ENCODE measurements at regions not wholly inside any gene's neighbourhood (a gene's known extent, or its start where the extent isn't known, plus 50 kb on each side); places are given as distances from the start of the nearest gene placed in this dataset.

GRCh38 chr6:80939480-80939879, 813.0 kb downstream of the TENT5A start:
- Histone ChIP-seq H3K79me2 (replicated peaks; ENCODE audit: insufficient read depth) (no peaks in the 10 kb centered on the region), H3K4me2 (no peak overlapping the region), H3K27me3 (ENCODE audit: insufficient read depth) (no peaks in the 10 kb centered on the region), H3K4me3 (no peak overlapping the region), H3K27ac (ENCODE audit: low read depth) (no peak overlapping the region), H3K36me3 (ENCODE audit: insufficient read depth) (no peaks in the 10 kb centered on the region), H3K9me2 (ENCODE audit: insufficient read depth) (peaks cover 6% of the 10 kb centered on the region; the same call in 1 of the 2 replicates), H2AFZ (no peak overlapping the region), H4K20me1 (replicated peaks; ENCODE audit: insufficient read depth) (no peaks in the 10 kb centered on the region), H3K4me1 (ENCODE audit: insufficient read depth) (no peaks in the 10 kb centered on the region), H3F3A (replicated peaks; ENCODE audit: low read depth) (no peaks in the 10 kb centered on the region)
- TF ChIP-seq, protein P1, sequence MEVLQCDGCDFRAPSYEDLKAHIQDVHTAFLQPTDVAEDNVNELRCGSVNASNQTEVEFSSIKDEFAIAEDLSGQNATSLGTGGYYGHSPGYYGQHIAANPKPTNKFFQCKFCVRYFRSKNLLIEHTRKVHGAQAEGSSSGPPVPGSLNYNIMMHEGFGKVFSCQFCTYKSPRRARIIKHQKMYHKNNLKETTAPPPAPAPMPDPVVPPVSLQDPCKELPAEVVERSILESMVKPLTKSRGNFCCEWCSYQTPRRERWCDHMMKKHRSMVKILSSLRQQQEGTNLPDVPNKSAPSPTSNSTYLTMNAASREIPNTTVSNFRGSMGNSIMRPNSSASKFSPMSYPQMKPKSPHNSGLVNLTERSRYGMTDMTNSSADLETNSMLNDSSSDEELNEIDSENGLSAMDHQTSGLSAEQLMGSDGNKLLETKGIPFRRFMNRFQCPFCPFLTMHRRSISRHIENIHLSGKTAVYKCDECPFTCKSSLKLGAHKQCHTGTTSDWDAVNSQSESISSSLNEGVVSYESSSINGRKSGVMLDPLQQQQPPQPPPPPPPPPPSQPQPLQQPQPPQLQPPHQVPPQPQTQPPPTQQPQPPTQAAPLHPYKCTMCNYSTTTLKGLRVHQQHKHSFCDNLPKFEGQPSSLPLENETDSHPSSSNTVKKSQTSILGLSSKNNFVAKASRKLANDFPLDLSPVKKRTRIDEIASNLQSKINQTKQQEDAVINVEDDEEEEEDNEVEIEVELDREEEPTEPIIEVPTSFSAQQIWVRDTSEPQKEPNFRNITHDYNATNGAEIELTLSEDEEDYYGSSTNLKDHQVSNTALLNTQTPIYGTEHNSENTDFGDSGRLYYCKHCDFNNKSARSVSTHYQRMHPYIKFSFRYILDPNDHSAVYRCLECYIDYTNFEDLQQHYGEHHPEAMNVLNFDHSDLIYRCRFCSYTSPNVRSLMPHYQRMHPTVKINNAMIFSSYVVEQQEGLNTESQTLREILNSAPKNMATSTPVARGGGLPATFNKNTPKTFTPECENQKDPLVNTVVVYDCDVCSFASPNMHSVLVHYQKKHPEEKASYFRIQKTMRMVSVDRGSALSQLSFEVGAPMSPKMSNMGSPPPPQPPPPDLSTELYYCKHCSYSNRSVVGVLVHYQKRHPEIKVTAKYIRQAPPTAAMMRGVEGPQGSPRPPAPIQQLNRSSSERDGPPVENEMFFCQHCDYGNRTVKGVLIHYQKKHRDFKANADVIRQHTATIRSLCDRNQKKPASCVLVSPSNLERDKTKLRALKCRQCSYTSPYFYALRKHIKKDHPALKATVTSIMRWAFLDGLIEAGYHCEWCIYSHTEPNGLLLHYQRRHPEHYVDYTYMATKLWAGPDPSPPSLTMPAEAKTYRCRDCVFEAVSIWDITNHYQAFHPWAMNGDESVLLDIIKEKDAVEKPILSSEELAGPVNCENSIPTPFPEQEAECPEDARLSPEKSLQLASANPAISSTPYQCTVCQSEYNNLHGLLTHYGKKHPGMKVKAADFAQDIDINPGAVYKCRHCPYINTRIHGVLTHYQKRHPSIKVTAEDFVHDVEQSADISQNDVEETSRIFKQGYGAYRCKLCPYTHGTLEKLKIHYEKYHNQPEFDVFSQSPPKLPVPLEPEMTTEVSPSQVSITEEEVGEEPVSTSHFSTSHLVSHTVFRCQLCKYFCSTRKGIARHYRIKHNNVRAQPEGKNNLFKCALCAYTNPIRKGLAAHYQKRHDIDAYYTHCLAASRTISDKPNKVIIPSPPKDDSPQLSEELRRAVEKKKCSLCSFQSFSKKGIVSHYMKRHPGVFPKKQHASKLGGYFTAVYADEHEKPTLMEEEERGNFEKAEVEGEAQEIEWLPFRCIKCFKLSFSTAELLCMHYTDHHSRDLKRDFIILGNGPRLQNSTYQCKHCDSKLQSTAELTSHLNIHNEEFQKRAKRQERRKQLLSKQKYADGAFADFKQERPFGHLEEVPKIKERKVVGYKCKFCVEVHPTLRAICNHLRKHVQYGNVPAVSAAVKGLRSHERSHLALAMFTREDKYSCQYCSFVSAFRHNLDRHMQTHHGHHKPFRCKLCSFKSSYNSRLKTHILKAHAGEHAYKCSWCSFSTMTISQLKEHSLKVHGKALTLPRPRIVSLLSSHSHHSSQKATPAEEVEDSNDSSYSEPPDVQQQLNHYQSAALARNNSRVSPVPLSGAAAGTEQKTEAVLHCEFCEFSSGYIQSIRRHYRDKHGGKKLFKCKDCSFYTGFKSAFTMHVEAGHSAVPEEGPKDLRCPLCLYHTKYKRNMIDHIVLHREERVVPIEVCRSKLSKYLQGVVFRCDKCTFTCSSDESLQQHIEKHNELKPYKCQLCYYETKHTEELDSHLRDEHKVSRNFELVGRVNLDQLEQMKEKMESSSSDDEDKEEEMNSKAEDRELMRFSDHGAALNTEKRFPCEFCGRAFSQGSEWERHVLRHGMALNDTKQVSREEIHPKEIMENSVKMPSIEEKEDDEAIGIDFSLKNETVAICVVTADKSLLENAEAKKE (CRISPR knock-in tag; IDR thresholded peaks at IDR 0.05), result no peak
- TF ChIP-seq ZNF331 (CRISPR knock-in tag; IDR thresholded peaks at IDR 0.05; ENCODE audit: low read depth), result no peak
- TF ChIP-seq EZH2phosphoT487 (IDR thresholded peaks at IDR 0.05; ENCODE audit: unreplicated experiment), result no peak
- no peak for TF ChIP-seq NANOG (IDR thresholded peaks at IDR 0.05; ENCODE audit: borderline replicate concordance)
- no peak for TF ChIP-seq STAT1 (IDR thresholded peaks at IDR 0.05; ENCODE audit: unreplicated experiment)
- TF ChIP-seq JUNB (IDR thresholded peaks at IDR 0.05; ENCODE audit: unreplicated experiment), result no peak
- no peak for TF ChIP-seq ZNF114 (CRISPR knock-in tag; IDR thresholded peaks at IDR 0.05)
- TF ChIP-seq POLR2AphosphoS5 (IDR thresholded peaks at IDR 0.05; ENCODE audit: low read depth), result no peak
- no peak for TF ChIP-seq CREB1 (CRISPR knock-in tag; IDR thresholded peaks at IDR 0.05; ENCODE audit: low read depth)
- TF ChIP-seq EZH2 (IDR thresholded peaks at IDR 0.05; ENCODE audit: low read depth, unreplicated experiment), result no peak
- ATAC-seq (no peak), DNase-seq (ENCODE audit: low spot score) (no peak)
- Mint-ChIP-seq H3K27me3 (ENCODE audit: insufficient read depth, low read depth, poor library complexity) (no peaks in the 10 kb centered on the region), H3K36me3 (ENCODE audit: low read depth) (peaks cover 4% of the 10 kb centered on the region; the same call in 2 of the 3 replicates), H3K4me1 (no peaks in the 10 kb centered on the region), H3K27ac (no peak overlapping the region; the same call in 1 of the 2 replicates), H3K9me3 (peaks cover 12% of the 10 kb centered on the region; the same call in 2 of the 3 replicates), H3K4me3 (no peak overlapping the region)

Measured in GM23338 (cell line).